Upper lobe of left lung (tissue), 4 donors: ENCODE measurements at regions not wholly inside any gene's neighbourhood (a gene's known extent, or its start where the extent isn't known, plus 50 kb on each side); places are given as distances from the start of the nearest gene placed in this dataset.

Source experiments
- EP300 ChIP-seq, 4 donors: sonication (generic); formaldehyde crosslinking; IDR thresholded peaks; one replicate each; pipeline ENCODE4 v1.5.1; 2017; ENCODE audit warnings: antibody characterized with exemption in 4 of 4, control low read depth in 2 of 4
- POLR2A ChIP-seq, 4 donors: fragments of 450-650 bp; IDR thresholded peaks; one replicate each; pipeline ENCODE4 v1.5.1; 2016 to 2017; ENCODE audit warnings: antibody characterized with exemption in 4 of 4, mild to moderate bottlenecking in 2 of 4
- TF ChIP-seq, protein P1 (sequence below), 6 experiments: fragments of 450-650 bp in 4 of 6; fragments of 200-600 bp in 2 of 6; sonication (generic) in 2 of 6; IDR thresholded peaks; one replicate each; pipeline ENCODE4 v1.5.1; 2016 to 2019; ENCODE audit warnings: antibody characterized with exemption in 6 of 6

GRCh38 chr11:32297611-32298011 lies 137.7 kb downstream of the WT1 start:
- TF ChIP-seq, protein P1, sequence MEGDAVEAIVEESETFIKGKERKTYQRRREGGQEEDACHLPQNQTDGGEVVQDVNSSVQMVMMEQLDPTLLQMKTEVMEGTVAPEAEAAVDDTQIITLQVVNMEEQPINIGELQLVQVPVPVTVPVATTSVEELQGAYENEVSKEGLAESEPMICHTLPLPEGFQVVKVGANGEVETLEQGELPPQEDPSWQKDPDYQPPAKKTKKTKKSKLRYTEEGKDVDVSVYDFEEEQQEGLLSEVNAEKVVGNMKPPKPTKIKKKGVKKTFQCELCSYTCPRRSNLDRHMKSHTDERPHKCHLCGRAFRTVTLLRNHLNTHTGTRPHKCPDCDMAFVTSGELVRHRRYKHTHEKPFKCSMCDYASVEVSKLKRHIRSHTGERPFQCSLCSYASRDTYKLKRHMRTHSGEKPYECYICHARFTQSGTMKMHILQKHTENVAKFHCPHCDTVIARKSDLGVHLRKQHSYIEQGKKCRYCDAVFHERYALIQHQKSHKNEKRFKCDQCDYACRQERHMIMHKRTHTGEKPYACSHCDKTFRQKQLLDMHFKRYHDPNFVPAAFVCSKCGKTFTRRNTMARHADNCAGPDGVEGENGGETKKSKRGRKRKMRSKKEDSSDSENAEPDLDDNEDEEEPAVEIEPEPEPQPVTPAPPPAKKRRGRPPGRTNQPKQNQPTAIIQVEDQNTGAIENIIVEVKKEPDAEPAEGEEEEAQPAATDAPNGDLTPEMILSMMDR (IDR thresholded peaks at IDR 0.05), result peak in 2 of 6 experiments; percentile 22 to 30
- TF ChIP-seq POLR2A (IDR thresholded peaks at IDR 0.05) (no peak), EP300 (IDR thresholded peaks at IDR 0.05) (no peak)
